ENCODE measurements at regions not wholly inside any gene's neighbourhood (a gene's known extent, or its start where the extent isn't known, plus 50 kb on each side); places are given as distances from the start of the nearest gene placed in this dataset.
"Not testable (repeated sequence)": the region's sequence is repeated elsewhere in the genome, so short reads cannot be mapped to it uniquely, and the experiment has no call there.

- DNase-seq: no peak
Observed at GRCh38 chr18:10086458-10087210, 172.8 kb downstream of the VAPA start.

DNA sequence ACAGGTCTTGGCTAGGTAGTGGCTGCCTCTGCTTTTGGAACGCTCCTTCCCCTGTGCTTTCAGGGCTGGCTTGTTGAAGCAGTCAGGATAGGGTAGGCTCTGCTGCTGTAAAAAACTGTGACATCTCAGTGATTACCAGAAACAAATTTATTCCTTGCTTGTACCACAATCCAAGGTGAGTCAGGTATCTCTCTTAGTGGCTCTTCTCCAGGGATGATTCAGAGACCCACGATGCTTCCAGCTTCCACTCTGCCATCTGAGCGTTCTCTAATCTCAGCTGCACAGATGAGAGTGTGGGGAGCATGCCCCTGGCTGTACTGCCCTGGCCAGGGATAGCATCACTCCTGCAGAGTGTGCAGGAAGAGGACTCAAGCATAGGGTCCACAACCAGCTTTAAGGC lies 174.9 kb downstream of the VAPA start:
- DNase-seq: no peak

DNA sequence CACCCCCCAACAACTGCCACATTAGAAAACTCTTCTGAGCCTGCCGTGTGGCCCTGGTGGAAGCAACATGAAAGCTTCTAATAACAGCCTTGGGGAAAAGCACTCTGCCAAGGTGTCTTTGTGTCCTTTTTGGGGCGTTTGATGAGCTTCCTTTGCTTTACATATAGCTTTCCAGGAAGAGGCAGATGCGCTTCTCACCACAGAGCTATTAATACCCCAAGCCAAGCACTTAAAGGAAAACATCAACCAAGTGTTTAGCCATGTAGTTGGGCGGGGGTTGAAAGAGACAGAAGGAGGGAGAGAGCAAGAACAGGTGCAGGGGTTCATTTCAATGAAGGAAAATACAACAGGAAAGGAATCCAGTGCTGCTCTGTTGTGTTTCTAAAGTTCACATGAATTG lies 176.1 kb downstream of the VAPA start:
- DNase-seq: no peak

GRCh38 chr18:10090668-10091067 lies 176.9 kb downstream of the VAPA start:
- no peak for DNase-seq

DNA sequence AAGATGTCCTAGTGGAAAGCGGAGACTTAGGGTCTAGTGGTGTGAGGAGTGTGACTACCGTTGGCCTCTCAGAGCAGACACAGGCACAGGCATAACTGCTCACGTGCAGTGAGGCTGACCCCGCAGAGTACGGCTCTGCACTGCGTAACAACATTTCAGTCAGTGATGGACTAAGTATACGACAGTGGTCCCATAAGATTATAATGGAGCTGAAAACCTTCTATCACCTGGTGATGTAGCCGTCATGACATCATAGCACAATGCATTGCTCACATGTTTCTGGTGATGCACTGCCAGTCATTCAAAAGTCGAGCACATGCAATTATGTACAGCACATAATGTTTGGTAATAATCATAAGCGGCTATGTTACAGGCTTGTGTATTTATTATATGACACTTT lies 179.6 kb downstream of the VAPA start:
- DNase-seq: no peak

DNA sequence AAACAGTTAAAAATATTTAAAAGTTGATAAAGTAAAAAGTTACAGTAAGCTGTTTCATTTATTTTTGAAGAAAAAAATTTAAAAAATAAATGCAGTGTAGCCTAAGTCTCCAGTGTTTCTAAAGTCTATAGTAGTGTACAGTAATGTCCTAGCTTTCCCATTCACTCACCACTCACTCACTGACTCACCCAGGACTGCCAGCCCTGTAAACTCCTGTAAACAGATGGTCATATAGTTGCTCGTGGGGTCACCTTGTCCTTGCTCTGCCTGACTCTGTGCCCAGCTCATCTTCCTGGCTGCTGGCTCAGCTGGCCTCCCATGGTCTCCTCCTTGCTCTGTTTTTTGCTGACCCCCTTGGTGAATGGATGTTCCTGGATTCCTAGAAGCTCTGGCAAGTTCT lies 180.3 kb downstream of the VAPA start:
- no peak for DNase-seq

- DNase-seq: no peak
Observed at GRCh38 chr18:10094655-10095054, 180.8 kb downstream of the VAPA start.

DNA sequence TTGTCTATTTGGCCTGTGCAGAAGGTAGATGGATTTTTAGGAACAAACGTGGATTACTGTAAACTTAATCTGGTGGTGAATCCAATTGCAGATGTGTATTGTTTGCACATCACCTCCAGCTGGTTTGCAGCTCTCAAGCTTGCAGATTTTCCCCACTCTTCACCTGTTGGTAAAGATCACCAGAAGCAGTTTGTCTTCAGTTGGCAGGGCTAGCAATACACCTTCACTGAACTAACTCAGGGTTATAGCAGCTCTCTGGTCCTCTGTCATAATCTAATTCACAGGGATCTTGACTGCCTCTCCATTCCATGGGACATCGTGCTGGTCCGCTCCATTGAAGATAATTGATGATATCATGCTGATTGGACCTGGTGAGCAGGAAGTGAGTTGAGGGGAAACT lies 181.5 kb downstream of the VAPA start:
- DNase-seq: no peak

DNA sequence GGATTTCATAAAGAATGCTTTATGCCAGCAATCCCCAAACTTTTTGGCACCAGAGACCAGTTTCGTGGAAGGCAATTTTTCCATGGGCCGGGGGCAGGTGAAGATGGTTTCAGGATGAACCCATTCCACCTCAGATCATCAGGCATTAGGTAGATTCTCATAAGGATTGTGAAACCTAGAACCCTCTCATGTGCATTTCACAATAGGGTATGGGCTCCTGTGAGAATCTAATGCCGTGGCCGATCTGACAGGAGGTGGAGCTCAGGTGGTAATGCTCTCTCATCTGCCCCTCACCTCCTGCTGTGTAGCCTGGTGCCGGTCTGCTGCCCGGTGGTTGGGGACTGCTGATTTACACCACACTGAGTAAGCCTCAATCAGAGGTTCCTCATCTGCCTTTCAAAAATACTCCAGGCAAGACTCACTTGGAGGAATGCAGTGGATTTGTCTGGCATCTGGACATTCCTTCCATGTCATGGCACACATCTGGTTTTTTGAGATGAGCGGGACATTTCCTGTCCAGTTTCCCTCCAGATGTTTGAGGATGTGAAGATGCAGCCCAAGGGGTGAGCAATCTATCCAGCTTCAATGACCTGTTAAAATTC lies 185.8 kb downstream of the VAPA start:
- DNase-seq: no peak

- peak in 1 of 2 experiments; percentile 13 for DNase-seq
Observed at GRCh38 chr18:10100196-10100595, 186.4 kb downstream of the VAPA start.

DNA sequence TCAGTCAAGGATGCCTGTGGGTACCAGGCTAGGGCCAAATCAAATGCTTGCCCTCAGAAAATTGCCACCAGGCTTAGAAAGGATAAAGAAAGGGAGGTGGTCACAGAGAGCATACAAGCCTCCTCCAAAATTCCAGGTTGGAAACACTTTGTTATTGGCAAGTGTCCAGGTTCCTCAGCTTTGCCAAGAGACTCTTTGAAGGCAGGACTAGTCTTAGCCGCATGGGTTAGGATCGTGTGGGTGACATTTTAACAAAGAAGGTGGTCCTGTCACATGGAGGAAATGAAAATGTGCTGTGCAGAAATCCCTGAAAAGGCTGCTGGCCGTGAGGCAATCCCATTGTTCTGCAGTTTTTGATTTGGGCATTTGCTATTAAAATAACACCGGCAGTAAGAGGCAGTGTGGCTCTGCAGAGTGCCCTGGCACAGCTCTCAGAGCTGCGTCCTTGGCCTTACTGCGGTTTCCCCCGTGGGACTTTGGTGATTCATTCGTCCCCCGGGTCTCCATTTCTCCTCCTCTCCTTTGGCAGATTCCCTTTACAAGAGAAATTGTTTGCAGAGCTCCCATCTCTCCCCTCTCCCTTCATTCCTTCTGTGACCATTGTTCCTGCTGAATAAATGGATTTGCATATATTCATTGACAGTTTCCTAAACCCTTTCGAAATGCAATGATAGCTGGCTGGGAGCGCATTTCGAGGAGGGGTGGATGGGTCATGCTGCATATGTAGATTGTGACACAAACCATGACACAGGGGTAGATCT lies 187.3 kb downstream of the VAPA start:
- peak; percentile 26 to 61 for DNase-seq

DNA sequence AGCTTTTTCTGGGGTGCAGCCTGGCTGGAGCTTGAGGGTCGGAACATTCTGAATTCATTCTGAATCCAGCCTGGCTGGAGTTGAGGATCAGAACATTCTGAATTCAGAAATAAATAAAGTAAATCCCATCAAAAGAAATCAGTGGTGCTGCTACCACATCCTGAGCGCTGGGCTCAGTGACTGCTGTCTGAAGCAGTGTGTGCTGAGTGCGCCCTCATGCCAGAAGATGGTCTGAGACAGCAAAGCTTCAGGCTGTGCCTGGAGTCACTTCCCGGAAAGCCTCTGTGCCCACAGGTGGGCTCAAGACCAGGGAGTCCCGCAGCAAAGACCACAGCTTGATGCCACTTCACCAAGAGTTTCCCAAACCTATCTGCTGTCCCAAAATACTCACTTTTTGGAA lies 187.9 kb downstream of the VAPA start:
- DNase-seq: no peak

- not testable (repeated sequence) for DNase-seq
Observed at GRCh38 chr18:10105118-10105517, 191.3 kb downstream of the VAPA start.

GRCh38 chr18:10111191-10111590 lies 197.4 kb downstream of the VAPA start:
- no peak for DNase-seq

DNA sequence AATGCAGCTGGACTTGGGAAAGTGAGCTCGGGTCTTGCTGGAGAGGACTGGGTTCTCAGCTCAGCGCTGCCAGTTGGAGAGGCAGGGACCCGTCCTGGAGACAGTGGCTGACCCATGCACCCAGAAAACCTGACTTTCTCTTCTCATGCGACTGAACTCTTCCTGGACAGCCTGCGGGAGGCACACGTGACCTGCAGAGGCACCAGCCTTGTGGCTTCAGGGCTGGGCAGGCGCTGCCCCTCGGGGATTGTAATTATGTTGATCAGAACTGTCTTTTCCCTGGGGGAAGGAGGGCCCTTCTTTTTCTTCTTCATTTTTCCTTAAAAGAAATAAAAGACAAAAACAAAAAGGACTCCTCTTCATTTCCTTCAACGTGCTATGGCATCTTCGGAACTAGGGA lies 198.1 kb downstream of the VAPA start:
- DNase-seq: no peak

- DNase-seq: no peak
Observed at GRCh38 chr18:10113121-10114022, 199.6 kb downstream of the VAPA start.

GRCh38 chr18:10114717-10115463 lies 201.1 kb downstream of the VAPA start:
- no peak for DNase-seq

GRCh38 chr18:10116574-10116973 lies 202.8 kb downstream of the VAPA start:
- DNase-seq: no peak

DNA sequence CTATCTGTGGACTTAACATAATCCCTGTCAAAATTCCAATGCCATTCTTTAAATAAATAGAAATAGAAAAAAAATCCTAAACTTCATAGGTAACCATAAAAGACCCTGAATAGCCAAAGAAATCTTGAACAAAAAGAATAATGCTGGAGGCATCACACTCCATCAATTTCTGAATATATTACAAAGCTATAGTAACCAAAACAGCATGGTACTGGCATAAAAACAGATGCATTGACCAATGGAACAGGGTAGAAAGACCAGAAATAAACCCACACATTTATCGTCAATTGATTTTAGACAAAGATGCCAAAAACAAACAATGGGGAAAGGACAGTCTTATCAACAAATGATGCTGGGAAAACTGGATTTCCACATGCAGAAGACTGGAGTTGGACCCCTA lies 205.7 kb downstream of the VAPA start:
- DNase-seq: no peak

- no peak for DNase-seq
Observed at GRCh38 chr18:10119991-10120390, 206.2 kb downstream of the VAPA start.

DNA sequence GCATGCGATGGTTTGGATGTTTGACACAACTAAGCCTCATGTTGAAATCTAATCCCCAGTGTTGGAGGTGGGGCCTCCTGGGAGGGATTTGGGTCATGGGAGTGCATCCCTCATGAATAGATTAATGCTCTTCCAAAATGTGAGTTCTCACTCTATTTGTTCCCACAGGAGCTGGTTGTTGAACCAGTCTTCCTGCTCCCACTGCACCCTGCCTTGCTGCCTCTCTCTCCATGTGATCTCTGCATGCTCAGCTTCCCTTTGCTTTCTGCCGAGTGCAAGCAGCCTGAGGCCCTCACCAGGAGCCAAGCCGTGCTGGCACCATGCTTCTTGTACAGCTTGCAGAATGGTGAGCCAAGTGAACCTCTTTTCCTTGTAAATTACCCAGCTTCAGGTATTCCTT lies 206.8 kb downstream of the VAPA start:
- DNase-seq: no peak

GRCh38 chr18:10121028-10121427 lies 207.2 kb downstream of the VAPA start:
- DNase-seq: no peak
